DMS114 treated with DMSO at 0.1 percent for 48 hours (cell line): ENCODE measurements at regions not wholly inside any gene's neighbourhood (a gene's known extent, or its start where the extent isn't known, plus 50 kb on each side); places are given as distances from the start of the nearest gene placed in this dataset.
"Not testable (repeated sequence)": the region's sequence is repeated elsewhere in the genome, so short reads cannot be mapped to it uniquely, and the experiment has no call there.

ENCODE experiments used
- DNase-seq: peaks from one replicate; lab custom pipeline; 2025; ENCODE audit not compliant: unreplicated experiment; lab: John Stamatoyannopoulos, UW

DNA sequence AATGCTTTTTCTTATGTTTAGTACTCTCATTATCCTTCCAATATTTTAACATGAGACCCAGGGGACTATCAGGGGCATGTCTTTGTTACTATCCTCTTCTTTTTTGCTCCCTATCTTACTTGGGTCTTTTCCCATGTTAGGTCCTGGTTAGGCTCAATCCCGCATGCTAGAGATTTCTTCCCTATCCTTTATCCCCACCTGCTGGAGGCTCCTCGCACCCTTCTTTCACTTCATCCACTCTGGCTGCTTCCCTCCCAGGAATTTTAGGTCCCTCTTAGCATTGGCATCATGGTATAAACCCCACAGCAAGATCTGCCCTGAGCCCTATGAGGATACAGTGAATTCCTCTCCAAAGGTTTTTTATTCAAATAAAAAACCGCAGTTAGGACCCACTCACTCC, 567.3 kb downstream of the ANKRD30B start:
- DNase-seq = peak; percentile 1

DNA sequence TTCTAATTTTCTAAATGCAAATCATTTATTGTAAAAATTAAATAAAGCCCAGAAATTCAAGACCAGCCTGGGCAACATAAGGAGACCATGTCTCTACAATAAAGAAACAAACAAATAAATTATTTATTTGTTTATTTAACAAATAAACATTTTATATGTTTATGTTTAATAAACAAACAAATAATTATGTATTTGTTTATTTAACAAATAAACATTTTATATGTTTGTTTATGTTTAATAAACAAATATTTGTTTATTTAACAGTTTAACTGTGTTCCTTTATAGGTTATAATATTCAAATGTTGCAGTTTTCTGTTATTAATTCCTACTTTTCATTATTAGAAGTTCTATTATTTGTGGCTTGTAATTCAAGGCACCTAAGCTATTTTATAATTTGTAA, 570.7 kb downstream of the ANKRD30B start:
- DNase-seq = not testable (repeated sequence)

DNA sequence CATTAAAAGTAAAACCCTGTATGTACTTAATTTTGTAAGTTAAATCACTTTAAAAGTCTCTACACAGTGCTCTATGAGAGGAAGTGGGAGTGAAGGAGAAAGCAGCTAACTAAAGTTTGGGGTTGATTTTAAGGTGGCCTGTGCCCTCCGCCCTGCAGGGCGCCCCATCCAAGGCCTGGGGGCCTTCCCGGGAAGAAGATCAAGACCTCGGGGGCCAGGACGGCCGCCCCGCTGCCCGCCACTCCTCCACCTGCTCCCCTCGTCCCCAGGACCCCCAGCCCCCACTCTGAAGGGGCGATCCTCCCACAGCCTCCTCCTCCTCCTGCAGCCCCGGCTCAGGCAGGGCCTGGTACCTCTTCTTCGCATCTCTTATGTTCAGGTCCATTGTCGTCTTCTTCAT, 581.7 kb downstream of the ANKRD30B start:
- DNase-seq = not testable (repeated sequence)

DNA sequence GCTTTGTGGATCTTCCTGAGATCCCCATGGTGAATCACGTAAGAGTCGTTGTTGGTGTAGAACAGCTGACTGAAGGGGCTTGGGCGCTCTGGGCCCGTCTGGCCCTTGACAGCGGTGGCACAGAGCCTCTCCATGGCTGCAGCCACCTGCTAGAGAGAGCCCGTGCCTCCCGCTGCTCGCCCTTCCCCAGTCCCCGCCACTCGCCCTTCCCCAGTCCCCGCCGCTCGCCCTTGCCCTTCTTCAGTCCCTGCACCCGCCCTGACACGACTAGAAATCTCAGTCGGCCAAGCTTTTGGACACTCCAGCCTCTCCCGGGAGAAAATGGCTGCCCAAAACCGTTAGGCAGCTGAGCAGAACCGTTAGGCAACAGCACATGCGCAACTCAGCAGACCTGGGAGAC, 582.2 kb downstream of the ANKRD30B start:
- not testable (repeated sequence) for DNase-seq

DNA sequence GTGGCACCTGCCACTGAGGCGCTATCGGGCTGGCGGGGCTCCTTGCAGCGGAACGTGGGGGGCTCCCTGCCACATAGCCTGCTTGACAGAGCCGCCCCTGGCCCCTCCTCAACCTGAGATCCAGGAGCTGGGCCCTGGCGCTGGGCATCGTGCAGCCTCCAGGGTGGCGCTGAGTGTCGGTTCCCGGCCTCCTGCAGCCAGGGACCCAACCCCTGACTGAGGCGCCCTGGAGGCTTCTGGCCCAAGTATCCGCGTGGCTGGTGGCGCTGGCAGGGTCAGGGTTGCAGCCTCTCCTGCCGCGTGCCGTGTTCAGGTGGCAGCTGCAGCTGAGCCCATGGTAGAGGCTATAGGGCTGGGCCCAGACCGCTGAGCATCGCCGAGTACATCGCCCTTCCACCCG, 582.6 kb downstream of the ANKRD30B start:
- not testable (repeated sequence) for DNase-seq

DNA sequence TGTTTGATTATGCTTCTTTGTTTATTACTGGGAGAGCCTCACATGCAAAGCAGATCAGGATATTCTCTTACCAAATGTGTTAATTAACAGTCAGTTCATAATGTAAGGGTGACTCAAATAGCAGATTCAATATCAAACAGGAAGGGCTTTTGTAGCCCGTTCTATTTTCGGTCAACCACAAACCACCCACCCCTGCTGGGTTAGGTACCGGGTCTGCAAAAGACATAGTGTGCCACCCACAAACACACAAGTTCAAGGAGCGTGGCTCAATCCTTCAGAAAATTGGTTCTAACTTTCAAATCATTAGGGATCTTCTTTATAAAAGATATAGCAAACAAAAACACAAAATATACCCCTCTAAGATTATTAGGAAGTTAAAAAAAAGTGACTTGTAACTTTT, 627.7 kb downstream of the ANKRD30B start:
- not testable (repeated sequence) for DNase-seq

DNA sequence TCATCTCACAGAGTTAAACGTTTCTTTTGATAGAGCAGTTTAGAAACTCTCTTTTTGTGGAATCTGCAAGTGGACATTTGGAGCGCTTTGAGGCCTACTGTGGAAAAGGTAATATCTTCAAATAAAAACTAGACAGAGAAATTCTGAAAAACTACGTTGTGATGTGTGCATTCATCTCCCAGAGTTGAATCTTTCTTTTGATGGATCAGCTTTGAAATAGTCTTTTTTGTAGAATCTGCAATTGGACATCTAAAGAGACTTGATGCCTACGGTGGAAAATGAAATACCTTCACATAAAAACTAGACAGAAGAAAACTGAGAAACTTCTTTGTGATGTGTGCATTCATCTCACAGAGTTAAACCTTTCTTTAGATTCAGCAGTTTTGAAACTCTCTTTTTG, 659.9 kb downstream of the ANKRD30B start:
- DNase-seq = not testable (repeated sequence)
